ENCODE measurements at regions not wholly inside any gene's neighbourhood (a gene's known extent, or its start where the extent isn't known, plus 50 kb on each side); places are given as distances from the start of the nearest gene placed in this dataset.

DNA sequence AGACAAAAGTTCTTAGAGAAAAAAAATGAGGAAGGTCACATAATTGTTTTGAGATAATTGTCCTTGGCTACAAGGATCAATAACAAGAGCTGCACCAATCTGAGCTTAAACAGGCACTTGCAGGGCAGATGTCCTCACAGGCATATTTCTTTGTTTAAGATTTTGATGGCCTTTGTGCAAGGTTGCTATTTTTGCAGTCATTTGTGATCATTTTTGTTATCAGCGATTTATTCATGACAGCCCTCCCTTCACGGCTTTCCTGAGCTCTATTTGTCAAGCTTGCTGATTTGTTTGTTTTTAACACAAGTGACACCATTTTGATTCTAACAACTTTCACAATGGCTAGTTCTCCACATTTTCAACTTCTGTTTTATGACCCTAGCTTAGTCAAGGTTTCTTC, 418.6 kb upstream of the REG3G start:
- H3K79me2 ChIP-seq (ENCODE audit: insufficient read depth, low read length), result no peaks in the 10 kb centered on the region
- no peaks in the 10 kb centered on the region for H3K4me1 ChIP-seq (ENCODE audit: insufficient read depth, low read length)
- no peaks in the 10 kb centered on the region for H4K20me1 ChIP-seq (ENCODE audit: insufficient read depth, low read length)
- no peak for ATAC-seq (ENCODE audit: insufficient read depth, low read depth)
- H3K27me3 ChIP-seq (ENCODE audit: insufficient read depth, low read length, poor library complexity), result no peaks in the 10 kb centered on the region
- H3K9ac ChIP-seq (ENCODE audit: low read depth, low read length), result no peak overlapping the region
- no peak overlapping the region for H3K27ac ChIP-seq (ENCODE audit: low read length)
- no peaks in the 10 kb centered on the region for H3K9me3 ChIP-seq (ENCODE audit: insufficient read depth, low read length, severe bottlenecking)
- TF ChIP-seq EZH2 (IDR thresholded peaks at IDR 0.05; ENCODE audit: borderline replicate concordance, low read depth, low read length, severe bottlenecking), result no peak
- TF ChIP-seq, protein P1, sequence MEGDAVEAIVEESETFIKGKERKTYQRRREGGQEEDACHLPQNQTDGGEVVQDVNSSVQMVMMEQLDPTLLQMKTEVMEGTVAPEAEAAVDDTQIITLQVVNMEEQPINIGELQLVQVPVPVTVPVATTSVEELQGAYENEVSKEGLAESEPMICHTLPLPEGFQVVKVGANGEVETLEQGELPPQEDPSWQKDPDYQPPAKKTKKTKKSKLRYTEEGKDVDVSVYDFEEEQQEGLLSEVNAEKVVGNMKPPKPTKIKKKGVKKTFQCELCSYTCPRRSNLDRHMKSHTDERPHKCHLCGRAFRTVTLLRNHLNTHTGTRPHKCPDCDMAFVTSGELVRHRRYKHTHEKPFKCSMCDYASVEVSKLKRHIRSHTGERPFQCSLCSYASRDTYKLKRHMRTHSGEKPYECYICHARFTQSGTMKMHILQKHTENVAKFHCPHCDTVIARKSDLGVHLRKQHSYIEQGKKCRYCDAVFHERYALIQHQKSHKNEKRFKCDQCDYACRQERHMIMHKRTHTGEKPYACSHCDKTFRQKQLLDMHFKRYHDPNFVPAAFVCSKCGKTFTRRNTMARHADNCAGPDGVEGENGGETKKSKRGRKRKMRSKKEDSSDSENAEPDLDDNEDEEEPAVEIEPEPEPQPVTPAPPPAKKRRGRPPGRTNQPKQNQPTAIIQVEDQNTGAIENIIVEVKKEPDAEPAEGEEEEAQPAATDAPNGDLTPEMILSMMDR (IDR thresholded peaks at IDR 0.05; ENCODE audit: borderline replicate concordance, extremely low read depth, low read length, poor library complexity, severe bottlenecking), result no peak
- H3K4me2 ChIP-seq (ENCODE audit: insufficient read depth, low read length), result no peak overlapping the region
- DNase-seq, result no peak
- no peak overlapping the region for H3K4me3 ChIP-seq (ENCODE audit: low read depth in 1 of 2, low read length in 2 of 2)
- no peak overlapping the region for H2AFZ ChIP-seq (ENCODE audit: low read depth, low read length)
- no peaks in the 10 kb centered on the region for H3K36me3 ChIP-seq (ENCODE audit: insufficient read depth, low read length)

DNA sequence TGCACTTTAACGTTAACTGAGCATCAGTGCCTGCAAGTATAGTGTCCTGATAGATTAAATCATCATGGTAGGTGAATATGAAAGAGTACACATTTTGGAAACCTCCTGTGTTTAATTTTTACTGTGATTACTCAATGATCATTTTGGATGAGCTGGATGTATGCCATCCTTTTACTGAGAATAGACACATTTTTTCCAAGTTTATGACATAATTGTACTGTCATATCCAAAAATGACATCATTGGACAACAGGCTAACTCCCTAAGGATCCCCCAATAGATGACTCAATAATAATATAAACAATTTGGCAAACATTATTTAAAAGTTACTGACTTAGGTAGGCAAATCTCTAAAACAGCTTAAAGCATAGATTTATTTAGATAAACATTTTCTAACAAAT, 410.8 kb upstream of the REG3G start:
- no peak overlapping the region for H3K4me3 ChIP-seq (ENCODE audit: low read depth in 1 of 2, low read length in 2 of 2)
- H3K27ac ChIP-seq (ENCODE audit: low read length), result no peak overlapping the region
- no peak overlapping the region for H3K9ac ChIP-seq (ENCODE audit: low read depth, low read length)
- TF ChIP-seq, protein P1 (IDR thresholded peaks at IDR 0.05; ENCODE audit: borderline replicate concordance, extremely low read depth, low read length, poor library complexity, severe bottlenecking), result no peak
- no peak for TF ChIP-seq EZH2 (IDR thresholded peaks at IDR 0.05; ENCODE audit: borderline replicate concordance, low read depth, low read length, severe bottlenecking)
- H3K79me2 ChIP-seq (ENCODE audit: insufficient read depth, low read length), result no peaks in the 10 kb centered on the region
- H3K4me2 ChIP-seq (ENCODE audit: insufficient read depth, low read length), result no peak overlapping the region
- no peaks in the 10 kb centered on the region for H3K27me3 ChIP-seq (ENCODE audit: insufficient read depth, low read length, poor library complexity)
- no peaks in the 10 kb centered on the region for H3K9me3 ChIP-seq (ENCODE audit: insufficient read depth, low read length, severe bottlenecking)
- H3K4me1 ChIP-seq (ENCODE audit: insufficient read depth, low read length), result no peaks in the 10 kb centered on the region
- DNase-seq, result no peak
- ATAC-seq (ENCODE audit: insufficient read depth, low read depth), result no peak
- H2AFZ ChIP-seq (ENCODE audit: low read depth, low read length), result no peak overlapping the region
- H4K20me1 ChIP-seq (ENCODE audit: insufficient read depth, low read length), result no peaks in the 10 kb centered on the region
- no peaks in the 10 kb centered on the region for H3K36me3 ChIP-seq (ENCODE audit: insufficient read depth, low read length)

DNA sequence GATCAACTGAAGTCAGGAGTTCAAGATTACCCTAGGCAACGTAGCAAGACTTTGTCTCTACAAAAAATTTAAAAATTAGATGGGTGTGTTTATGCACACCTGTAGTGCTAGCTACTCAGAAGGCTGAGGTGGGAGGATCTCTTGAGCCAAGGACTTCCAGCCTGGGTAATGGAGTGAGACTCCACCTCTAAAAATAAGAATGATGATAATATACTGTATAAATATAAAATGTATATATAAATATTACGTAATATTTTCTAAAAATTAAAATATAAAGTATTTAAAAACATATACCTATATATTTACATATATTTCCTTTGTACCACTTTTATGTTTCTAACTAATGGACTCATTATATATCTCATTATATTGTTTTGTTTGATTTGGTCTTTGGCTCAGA, 409.5 kb upstream of the REG3G start:
- H3K9me3 ChIP-seq (ENCODE audit: insufficient read depth, low read length, severe bottlenecking), result no peaks in the 10 kb centered on the region
- DNase-seq (no peak), ATAC-seq (ENCODE audit: insufficient read depth, low read depth) (no peak)
- no peak overlapping the region for H3K27ac ChIP-seq (ENCODE audit: low read length)
- no peak overlapping the region for H3K9ac ChIP-seq (ENCODE audit: low read depth, low read length)
- TF ChIP-seq, protein P1 (IDR thresholded peaks at IDR 0.05; ENCODE audit: borderline replicate concordance, extremely low read depth, low read length, poor library complexity, severe bottlenecking), result no peak
- no peak overlapping the region for H3K4me2 ChIP-seq (ENCODE audit: insufficient read depth, low read length)
- no peaks in the 10 kb centered on the region for H4K20me1 ChIP-seq (ENCODE audit: insufficient read depth, low read length)
- no peaks in the 10 kb centered on the region for H3K27me3 ChIP-seq (ENCODE audit: insufficient read depth, low read length, poor library complexity)
- no peak overlapping the region for H3K4me3 ChIP-seq (ENCODE audit: low read depth in 1 of 2, low read length in 2 of 2)
- no peak overlapping the region for H2AFZ ChIP-seq (ENCODE audit: low read depth, low read length)
- no peaks in the 10 kb centered on the region for H3K4me1 ChIP-seq (ENCODE audit: insufficient read depth, low read length)
- H3K79me2 ChIP-seq (ENCODE audit: insufficient read depth, low read length), result no peaks in the 10 kb centered on the region
- no peaks in the 10 kb centered on the region for H3K36me3 ChIP-seq (ENCODE audit: insufficient read depth, low read length)

DNA sequence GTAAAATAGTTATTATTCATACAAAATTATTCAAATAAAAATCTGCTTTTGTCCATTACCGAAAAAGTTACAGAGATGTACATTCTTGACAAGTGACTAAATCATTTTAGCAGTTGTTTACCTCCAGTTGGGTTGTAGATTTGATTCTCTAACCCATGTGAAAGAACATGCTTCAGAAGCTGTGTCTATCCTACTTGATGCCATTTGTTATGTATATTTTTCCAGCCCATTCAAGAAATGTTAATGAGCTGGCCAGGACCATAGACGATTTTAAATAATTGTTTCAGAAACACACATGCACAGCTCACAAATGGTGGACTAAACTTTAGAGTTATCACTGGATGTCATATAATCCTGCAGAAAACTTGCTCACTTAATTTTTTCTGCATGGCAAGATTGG, 391.1 kb upstream of the REG3G start:
- H3K4me3 ChIP-seq (ENCODE audit: low read depth in 1 of 2, low read length in 2 of 2), result no peak overlapping the region
- no peaks in the 10 kb centered on the region for H3K36me3 ChIP-seq (ENCODE audit: insufficient read depth, low read length)
- TF ChIP-seq, protein P1 (IDR thresholded peaks at IDR 0.05; ENCODE audit: borderline replicate concordance, extremely low read depth, low read length, poor library complexity, severe bottlenecking), result no peak
- TF ChIP-seq EZH2 (IDR thresholded peaks at IDR 0.05; ENCODE audit: borderline replicate concordance, low read depth, low read length, severe bottlenecking), result no peak
- H3K9me3 ChIP-seq (ENCODE audit: insufficient read depth, low read length, severe bottlenecking), result no peaks in the 10 kb centered on the region
- no peak overlapping the region for H2AFZ ChIP-seq (ENCODE audit: low read depth, low read length)
- no peak overlapping the region for H3K4me2 ChIP-seq (ENCODE audit: insufficient read depth, low read length)
- no peak overlapping the region for H3K27ac ChIP-seq (ENCODE audit: low read length)
- no peak overlapping the region for H3K9ac ChIP-seq (ENCODE audit: low read depth, low read length)
- no peak for DNase-seq
- no peaks in the 10 kb centered on the region for H4K20me1 ChIP-seq (ENCODE audit: insufficient read depth, low read length)
- no peak for ATAC-seq (ENCODE audit: insufficient read depth, low read depth)
- H3K27me3 ChIP-seq (ENCODE audit: insufficient read depth, low read length, poor library complexity), result no peaks in the 10 kb centered on the region
- H3K79me2 ChIP-seq (ENCODE audit: insufficient read depth, low read length), result no peaks in the 10 kb centered on the region
- no peaks in the 10 kb centered on the region for H3K4me1 ChIP-seq (ENCODE audit: insufficient read depth, low read length)

Measured in DND-41 (cell line).